HFFc6 (cell line): ENCODE measurements at regions not wholly inside any gene's neighbourhood (a gene's known extent, or its start where the extent isn't known, plus 50 kb on each side); places are given as distances from the start of the nearest gene placed in this dataset.

Experiments
- DNase-seq: peaks from one replicate; pipeline ENCODE4 v3.0.0-alpha.2; 2018
- H3K27ac Mint-ChIP-seq: 2 replicates; pipeline ENCODE4 v1.8.0; 2020; ENCODE audit warnings: mild to moderate bottlenecking, mixed read lengths
- H3K27me3 Mint-ChIP-seq: 2 replicates; pipeline ENCODE4 v1.8.0; 2021; ENCODE audit warnings: mild to moderate bottlenecking, moderate library complexity, mixed read lengths; ENCODE audit not compliant: insufficient read depth
- H3K36me3 Mint-ChIP-seq: 2 replicates; pipeline ENCODE4 v1.8.0; 2021; ENCODE audit warnings: low read depth, mixed read lengths
- H3K4me1 Mint-ChIP-seq: 2 replicates; pipeline ENCODE4 v1.8.0; 2020; ENCODE audit warnings: low read depth, mixed read lengths
- H3K4me3 Mint-ChIP-seq: 2 replicates; pipeline ENCODE4 v1.8.0; 2020; ENCODE audit warnings: mild to moderate bottlenecking, moderate library complexity, mixed read lengths
- H3K9me3 Mint-ChIP-seq: 2 replicates; pipeline ENCODE4 v1.8.0; 2020; ENCODE audit warnings: mild to moderate bottlenecking, mixed read lengths
- CTCF ChIP-seq: fragments of 200-600 bp; sonication (generic); IDR thresholded peaks from 2 replicates; pipeline ENCODE4 v1.5.0; 2021; ENCODE audit warnings: antibody characterized with exemption, mild to moderate bottlenecking

DNA sequence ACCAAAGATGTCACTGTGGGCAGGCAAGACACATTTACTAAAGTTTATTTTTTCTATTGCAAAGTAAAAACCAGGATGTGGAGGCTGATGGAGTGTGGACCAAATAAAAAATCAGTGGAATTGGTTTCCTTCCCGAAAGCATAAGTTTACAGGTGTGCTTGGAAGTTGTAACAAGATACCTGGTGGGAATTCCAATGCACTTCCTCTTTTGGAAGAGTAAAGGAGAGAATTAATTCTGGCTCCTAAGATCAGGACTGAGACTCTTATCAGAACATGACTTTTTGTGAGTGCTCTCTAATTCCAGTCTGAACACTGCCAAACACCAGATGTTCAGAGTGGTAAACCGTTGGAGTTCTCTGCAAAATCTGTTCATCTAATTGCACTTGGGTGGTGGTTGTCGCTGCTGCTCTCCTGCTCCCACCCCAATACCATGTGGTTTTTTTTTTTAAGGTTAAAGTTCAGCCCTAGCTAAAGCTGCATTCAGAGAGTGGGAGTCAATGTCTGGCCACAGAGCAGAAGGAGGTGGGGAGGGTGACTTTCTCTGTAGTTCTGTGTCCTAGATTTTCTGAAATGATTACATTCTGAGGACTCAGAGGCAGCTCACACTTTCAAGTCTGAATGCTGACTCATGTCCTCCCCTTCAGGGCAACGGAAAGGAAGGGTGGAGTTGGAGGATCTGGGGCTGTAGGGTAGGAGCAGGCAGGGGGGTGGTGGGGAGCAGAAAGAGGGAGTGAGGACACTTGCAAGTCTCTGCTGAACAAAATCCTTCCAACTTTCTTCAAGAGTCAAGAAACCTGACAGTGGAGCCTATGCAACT is 275.8 kb upstream of the PRDM1 start:
- H3K27ac Mint-ChIP-seq, result peak overlapping the region; percentile 90
- peak overlapping the region; percentile 80 for H3K4me3 Mint-ChIP-seq
- peaks cover 45% of the 10 kb centered on the region for H3K4me1 Mint-ChIP-seq

DNA sequence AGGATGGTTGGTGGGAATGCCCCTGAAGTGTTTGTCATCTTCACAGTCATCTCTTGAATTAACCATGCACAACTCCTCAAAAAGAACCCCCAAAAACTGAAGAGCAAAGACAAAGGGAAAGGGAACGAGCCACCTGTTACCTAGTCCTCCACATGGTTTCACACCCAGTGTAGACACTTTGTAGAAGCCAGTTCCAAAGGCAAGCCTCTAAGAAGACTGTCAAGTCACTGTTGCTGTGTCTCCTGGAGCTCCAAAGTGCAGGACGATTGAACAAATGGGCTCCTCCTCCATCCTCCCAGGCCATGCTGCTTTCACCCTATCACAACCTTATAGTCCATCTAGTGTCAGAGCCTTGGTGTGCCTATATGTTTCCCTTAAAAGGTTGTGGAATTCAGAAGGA is 277.6 kb upstream of the PRDM1 start:
- no peaks in the 10 kb centered on the region for H3K9me3 Mint-ChIP-seq
- H3K4me3 Mint-ChIP-seq, result no peak overlapping the region
- peaks cover 5% of the 10 kb centered on the region; the same call in 1 of the 2 replicates for H3K36me3 Mint-ChIP-seq
- no peak for TF ChIP-seq CTCF
- no peaks in the 10 kb centered on the region; the same call in 1 of the 2 replicates for H3K27me3 Mint-ChIP-seq
- DNase-seq, result no peak
- no peak overlapping the region for H3K27ac Mint-ChIP-seq
- H3K4me1 Mint-ChIP-seq, result peaks cover 45% of the 10 kb centered on the region

More for the DNA sequence above, 275.8 kb upstream of the PRDM1 start:
- Mint-ChIP-seq H3K27me3 (no peaks in the 10 kb centered on the region; the same call in 1 of the 2 replicates), H3K9me3 (no peaks in the 10 kb centered on the region), H3K36me3 (peaks cover 5% of the 10 kb centered on the region; the same call in 1 of the 2 replicates)
- TF ChIP-seq CTCF, result no peak
- DNase-seq, result peak; percentile 90

- Mint-ChIP-seq H3K36me3 (peaks cover 5% of the 10 kb centered on the region; the same call in 1 of the 2 replicates), H3K27ac (no peak overlapping the region), H3K9me3 (no peaks in the 10 kb centered on the region), H3K27me3 (no peaks in the 10 kb centered on the region; the same call in 1 of the 2 replicates), H3K4me1 (peaks cover 45% of the 10 kb centered on the region), H3K4me3 (no peak overlapping the region)
- TF ChIP-seq CTCF, result no peak
- DNase-seq, result no peak
Observed at GRCh38 chr6:105807905-105808304, 278.2 kb upstream of the PRDM1 start.

GRCh38 chr6:105806486-105806920 is 279.6 kb upstream of the PRDM1 start:
- H3K4me3 Mint-ChIP-seq, result no peak overlapping the region
- DNase-seq, result no peak

GRCh38 chr6:105805501-105806023 is 280.6 kb upstream of the PRDM1 start:
- DNase-seq, result peak; percentile 20
- no peak for TF ChIP-seq CTCF
- Mint-ChIP-seq H3K36me3 (peaks cover 5% of the 10 kb centered on the region; the same call in 1 of the 2 replicates), H3K9me3 (no peaks in the 10 kb centered on the region), H3K27ac (no peak overlapping the region), H3K27me3 (peaks cover 2% of the 10 kb centered on the region), H3K4me3 (no peak overlapping the region), H3K4me1 (peaks cover 33% of the 10 kb centered on the region)

More at GRCh38 chr6:105806486-105806920, 279.6 kb upstream of the PRDM1 start:
- TF ChIP-seq CTCF, result no peak
- peaks cover 40% of the 10 kb centered on the region for H3K4me1 Mint-ChIP-seq
- H3K36me3 Mint-ChIP-seq, result peaks cover 5% of the 10 kb centered on the region; the same call in 1 of the 2 replicates
- H3K9me3 Mint-ChIP-seq, result no peaks in the 10 kb centered on the region
- H3K27ac Mint-ChIP-seq, result no peak overlapping the region
- H3K27me3 Mint-ChIP-seq, result peaks cover under 1% of the 10 kb centered on the region
